IPS-18a (cell line): ENCODE measurements at regions not wholly inside any gene's neighbourhood (a gene's known extent, or its start where the extent isn't known, plus 50 kb on each side); places are given as distances from the start of the nearest gene placed in this dataset.

Experiments
- H3K27ac ChIP-seq: one replicate; pipeline ENCODE4 v1.5.1; 2013; ENCODE audit warnings: low read length
- H3K27me3 ChIP-seq: one replicate; pipeline ENCODE4 v1.6.1; 2013; ENCODE audit warnings: mild to moderate bottlenecking, low read length; ENCODE audit not compliant: control insufficient read depth, insufficient read depth
- H3K36me3 ChIP-seq: one replicate; pipeline ENCODE4 v1.6.1; 2013; ENCODE audit warnings: low read depth, low read length; ENCODE audit not compliant: control insufficient read depth
- H3K4me1 ChIP-seq: one replicate; pipeline ENCODE4 v1.6.1; 2013; ENCODE audit warnings: low read depth, low read length; ENCODE audit not compliant: control insufficient read depth
- H3K4me3 ChIP-seq: one replicate; pipeline ENCODE4 v1.5.1; 2013; ENCODE audit warnings: low read length
- H3K9ac ChIP-seq: one replicate; pipeline ENCODE4 v1.6.1; 2013; ENCODE audit warnings: mild to moderate bottlenecking, low read length, moderate library complexity
- H3K9me3 ChIP-seq: one replicate; pipeline ENCODE4 v1.6.1; 2013; ENCODE audit warnings: low read depth, low read length; ENCODE audit not compliant: control insufficient read depth

DNA sequence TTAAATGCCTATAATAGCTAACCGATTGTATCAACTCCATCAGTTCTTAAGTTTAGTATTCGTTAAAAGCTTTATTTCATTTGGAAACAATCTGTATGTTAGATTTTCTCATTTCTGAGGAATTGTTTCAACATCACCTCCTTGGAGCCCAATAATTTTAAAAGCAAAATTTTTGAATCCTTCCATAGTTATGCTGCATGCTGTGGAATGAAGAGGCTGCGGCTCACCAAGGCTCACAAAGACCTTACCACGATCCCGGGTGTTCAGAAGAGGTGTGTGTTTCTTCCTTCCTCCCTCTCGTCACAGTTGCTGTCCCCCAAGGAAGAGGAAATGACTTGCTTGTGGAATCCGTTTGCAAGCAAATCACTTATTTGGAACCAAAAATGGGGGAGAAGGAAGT lies 143.8 kb downstream of the FGF1 start:
- Histone ChIP-seq H3K36me3 (no peaks in the 10 kb centered on the region), H3K4me3 (no peak overlapping the region), H3K27me3 (no peaks in the 10 kb centered on the region), H3K9ac (no peak overlapping the region), H3K9me3 (no peaks in the 10 kb centered on the region), H3K4me1 (peaks cover 12% of the 10 kb centered on the region), H3K27ac (no peak overlapping the region)

DNA sequence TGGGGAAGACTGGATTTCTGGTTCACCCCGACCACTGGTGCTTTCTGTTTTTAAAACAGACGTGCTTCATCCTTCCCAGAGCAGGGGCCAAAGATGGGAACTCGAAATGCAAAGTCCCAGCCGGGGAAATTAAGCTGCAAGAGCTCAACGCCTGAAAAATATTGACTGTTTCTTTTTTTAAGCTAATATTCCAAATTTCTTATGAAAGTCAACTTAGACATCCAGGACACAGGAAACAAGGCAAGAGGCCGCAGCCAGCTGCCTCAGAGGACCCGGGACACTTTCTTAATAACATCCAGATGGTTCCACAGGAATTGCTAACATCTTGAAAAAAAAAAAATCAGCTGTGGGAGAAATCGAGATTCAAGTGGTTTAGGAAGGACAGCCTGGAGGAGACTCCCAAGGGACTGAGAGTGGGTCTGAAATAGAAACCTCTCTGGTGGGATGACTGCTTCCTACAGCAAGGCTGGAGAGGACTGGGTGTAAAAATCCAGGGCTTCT lies 144.9 kb downstream of the FGF1 start:
- Histone ChIP-seq H3K27ac (no peak overlapping the region), H3K36me3 (no peaks in the 10 kb centered on the region), H3K27me3 (no peaks in the 10 kb centered on the region), H3K4me3 (no peak overlapping the region), H3K4me1 (peaks cover 12% of the 10 kb centered on the region), H3K9me3 (no peaks in the 10 kb centered on the region), H3K9ac (no peak overlapping the region)

DNA sequence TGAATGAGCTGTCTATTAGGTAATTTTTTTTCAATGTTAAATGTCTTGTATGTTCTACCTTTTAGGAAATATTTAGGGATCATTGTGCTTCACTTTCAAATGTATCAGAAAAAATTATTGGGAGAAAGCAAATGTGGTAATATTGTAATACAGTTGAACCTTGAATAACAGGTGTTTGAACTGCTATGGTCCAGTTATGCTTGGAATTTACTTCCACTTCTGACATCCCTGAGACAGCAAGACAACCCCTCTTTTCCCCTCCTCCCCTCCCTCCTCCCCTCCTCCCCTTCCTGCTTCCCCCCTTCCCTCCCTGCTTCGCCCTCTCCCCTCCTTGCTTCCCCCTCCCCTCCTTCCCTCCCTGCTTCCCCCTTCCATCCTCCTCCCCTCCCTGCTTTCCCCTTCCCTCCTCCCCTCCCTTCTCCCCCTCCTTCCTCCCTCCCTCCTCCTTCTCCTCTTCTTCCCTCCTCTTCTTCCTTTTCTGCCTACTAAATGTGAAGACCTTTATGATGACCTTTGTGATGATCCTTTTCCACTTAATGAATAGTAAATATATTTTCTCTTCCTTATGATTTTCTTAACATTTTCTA lies 146.6 kb downstream of the FGF1 start:
- Histone ChIP-seq H3K9me3 (peaks cover 5% of the 10 kb centered on the region), H3K27me3 (no peaks in the 10 kb centered on the region), H3K36me3 (no peaks in the 10 kb centered on the region), H3K4me1 (peaks cover 12% of the 10 kb centered on the region), H3K9ac (no peak overlapping the region), H3K27ac (no peak overlapping the region), H3K4me3 (no peak overlapping the region)

DNA sequence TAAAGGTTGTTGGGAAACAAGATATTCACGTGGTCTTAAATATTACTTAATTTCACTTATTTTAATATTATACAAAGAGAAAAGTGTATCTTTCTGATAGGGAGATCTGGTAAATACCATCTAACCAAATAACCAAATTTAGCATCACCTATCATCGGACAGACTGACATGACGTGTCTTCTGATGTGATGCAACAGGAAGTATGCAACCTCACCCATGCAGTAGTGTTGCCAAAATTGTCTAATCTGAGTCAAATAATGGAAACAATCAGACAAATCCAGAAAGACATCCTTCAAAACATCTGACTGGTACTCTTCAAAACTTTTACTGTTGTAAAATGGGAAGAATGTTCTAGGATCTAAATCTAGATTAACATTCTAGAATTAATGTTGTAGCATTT lies 148.0 kb downstream of the FGF1 start:
- H3K4me1 ChIP-seq: peaks cover 12% of the 10 kb centered on the region
- peaks cover 5% of the 10 kb centered on the region for H3K9me3 ChIP-seq
- no peak overlapping the region for H3K27ac ChIP-seq
- H3K4me3 ChIP-seq: no peak overlapping the region
- no peaks in the 10 kb centered on the region for H3K36me3 ChIP-seq
- no peaks in the 10 kb centered on the region for H3K27me3 ChIP-seq
- H3K9ac ChIP-seq: no peak overlapping the region

DNA sequence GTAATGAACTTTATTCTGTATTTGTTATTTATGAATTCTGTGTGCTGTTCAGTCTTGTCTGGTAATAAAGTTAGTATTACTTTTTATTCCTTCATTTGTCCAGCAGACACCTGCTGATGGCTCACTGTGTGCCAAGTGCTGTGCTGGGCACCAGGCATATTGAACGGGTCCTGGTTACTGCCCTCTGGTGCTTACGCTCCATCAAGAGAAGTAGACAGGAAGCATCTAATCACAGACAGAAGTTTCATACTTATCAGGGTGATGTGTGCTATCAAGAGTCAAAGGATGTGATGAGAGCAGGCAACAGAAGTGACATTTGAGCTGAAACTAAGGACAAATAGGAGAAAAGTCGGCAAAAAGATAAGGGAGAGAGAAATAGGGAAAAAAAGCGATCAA lies 153.1 kb downstream of the FGF1 start:
- no peaks in the 10 kb centered on the region for H3K4me1 ChIP-seq
- peaks cover 5% of the 10 kb centered on the region for H3K9me3 ChIP-seq
- no peak overlapping the region for H3K27ac ChIP-seq
- no peak overlapping the region for H3K9ac ChIP-seq
- H3K36me3 ChIP-seq: no peaks in the 10 kb centered on the region
- no peak overlapping the region for H3K4me3 ChIP-seq
- no peaks in the 10 kb centered on the region for H3K27me3 ChIP-seq

DNA sequence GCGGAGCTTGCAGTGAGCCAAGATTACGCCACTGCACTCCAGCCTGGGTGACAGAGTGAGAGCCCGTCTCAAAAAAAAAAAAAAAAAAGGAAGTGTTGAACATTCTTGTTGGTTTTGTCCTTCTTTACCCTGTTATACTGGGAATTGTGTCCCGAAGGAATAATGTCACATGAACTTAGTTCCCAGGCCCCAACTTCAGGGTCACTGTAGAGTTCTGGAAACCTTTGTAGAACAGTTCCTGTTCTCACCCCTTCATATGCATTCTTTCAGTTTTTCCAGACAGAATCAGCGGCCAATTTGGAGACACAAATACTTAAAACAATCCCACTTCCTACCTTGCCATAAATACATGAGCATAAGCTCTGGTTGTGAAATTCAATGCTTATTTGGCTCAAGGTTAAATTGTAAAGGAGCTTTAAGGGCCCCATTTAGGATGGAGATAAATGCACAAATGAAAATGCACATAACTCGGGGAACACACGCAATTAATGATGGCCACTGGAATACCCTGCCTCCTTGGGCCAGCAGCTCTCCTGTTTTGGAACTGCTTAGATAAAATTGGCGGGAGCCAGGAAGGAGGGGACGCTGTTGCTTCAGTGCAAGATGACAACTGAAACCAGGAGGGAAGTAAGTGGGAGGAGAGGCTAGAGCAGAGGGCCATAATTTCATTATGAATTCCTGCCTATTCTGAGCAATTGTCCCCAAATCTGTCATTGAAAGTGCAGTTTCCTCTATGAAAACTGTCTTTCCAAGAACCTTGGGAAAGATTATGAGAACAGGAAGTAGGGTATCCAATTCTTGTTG lies 153.7 kb downstream of the FGF1 start:
- peaks cover 5% of the 10 kb centered on the region for H3K9me3 ChIP-seq
- H3K4me1 ChIP-seq: no peaks in the 10 kb centered on the region
- H3K27ac ChIP-seq: no peak overlapping the region
- no peaks in the 10 kb centered on the region for H3K27me3 ChIP-seq
- H3K9ac ChIP-seq: no peak overlapping the region
- H3K4me3 ChIP-seq: no peak overlapping the region
- no peaks in the 10 kb centered on the region for H3K36me3 ChIP-seq

DNA sequence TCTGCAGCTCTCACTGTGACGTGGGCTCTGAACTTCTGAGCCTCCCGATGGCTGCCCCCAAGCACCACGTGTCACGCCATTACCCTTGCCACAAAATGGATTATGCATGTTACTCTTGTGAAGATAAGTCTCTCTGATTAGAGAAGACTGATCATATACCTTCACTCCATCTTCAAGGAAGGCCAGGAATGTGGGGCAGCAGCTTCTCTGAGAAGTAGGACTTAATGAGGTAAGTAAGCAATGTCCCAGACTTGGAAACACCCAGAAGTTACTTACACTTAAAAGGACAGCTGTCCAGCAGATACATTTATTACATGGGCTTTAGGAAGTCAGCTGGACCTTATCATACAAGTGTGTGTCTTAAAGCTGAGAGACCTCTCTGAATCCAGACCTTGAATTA lies 155.0 kb downstream of the FGF1 start:
- Histone ChIP-seq H3K9ac (no peak overlapping the region), H3K27me3 (no peaks in the 10 kb centered on the region), H3K9me3 (peaks cover 5% of the 10 kb centered on the region), H3K36me3 (no peaks in the 10 kb centered on the region), H3K4me3 (no peak overlapping the region), H3K4me1 (no peaks in the 10 kb centered on the region), H3K27ac (no peak overlapping the region)

DNA sequence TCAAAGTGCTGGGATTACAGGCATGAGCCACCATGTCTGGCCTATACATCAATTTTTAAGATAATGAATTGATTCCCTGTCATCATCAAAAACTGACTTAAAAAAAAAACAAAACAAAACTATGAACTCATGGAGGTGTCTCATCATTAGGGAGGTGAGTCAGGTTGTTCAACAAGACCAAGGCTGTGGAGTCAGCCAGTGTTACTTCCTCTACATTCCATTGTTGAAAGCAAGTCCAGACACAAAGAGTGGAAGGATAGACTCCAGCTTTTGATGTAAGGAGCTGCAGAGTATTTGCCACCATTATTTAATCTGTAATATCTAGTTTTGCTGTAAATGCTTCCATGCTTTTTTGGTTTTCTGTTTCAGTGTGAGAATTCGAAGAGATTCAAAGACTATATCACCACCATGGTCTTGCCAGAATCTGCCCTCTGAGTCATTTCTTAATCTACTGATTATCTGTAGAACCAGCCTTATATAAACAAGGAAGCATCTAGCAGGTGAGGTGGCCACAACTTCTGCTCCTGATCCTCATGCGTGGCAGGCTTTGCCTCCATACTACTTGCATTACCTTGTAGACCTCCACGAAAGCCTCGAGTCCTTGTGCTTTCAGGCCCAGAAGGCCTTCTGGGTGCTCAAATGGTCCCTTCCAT lies 156.1 kb downstream of the FGF1 start:
- no peak overlapping the region for H3K9ac ChIP-seq
- no peaks in the 10 kb centered on the region for H3K4me1 ChIP-seq
- H3K4me3 ChIP-seq: no peak overlapping the region
- no peak overlapping the region for H3K27ac ChIP-seq
- no peaks in the 10 kb centered on the region for H3K36me3 ChIP-seq
- no peaks in the 10 kb centered on the region for H3K27me3 ChIP-seq
- peaks cover 4% of the 10 kb centered on the region for H3K9me3 ChIP-seq

DNA sequence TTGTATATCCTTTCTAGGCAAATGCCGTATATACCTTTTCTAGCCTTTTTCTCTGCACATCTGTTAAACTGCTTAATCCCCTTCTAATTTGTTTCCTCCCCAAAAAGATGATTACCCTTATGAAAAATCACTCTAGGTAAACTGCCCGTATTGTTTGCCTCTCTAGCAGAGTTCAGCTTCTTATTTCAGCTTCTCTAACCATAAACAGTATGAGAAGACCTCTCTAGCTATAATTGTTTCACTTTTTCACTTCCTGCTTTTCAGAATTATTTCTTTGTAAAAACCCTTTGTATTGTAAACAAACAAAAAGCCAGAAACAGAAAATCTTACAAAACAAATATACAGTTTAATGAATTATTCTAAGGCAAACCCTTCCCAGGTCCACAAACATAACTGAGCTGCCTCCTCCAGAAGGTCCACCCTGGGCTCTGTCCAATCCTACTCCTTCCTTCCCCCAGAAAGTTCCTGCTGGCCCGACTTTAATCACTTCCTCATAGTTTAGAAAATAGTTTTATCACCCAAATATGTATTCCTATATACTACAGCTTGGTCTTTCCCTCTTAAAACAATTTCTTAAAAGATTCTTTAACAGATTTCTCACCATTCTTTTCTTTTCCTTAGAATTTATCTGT lies 158.1 kb downstream of the FGF1 start:
- no peaks in the 10 kb centered on the region for H3K4me1 ChIP-seq
- H3K9me3 ChIP-seq: no peaks in the 10 kb centered on the region
- no peak overlapping the region for H3K9ac ChIP-seq
- H3K27me3 ChIP-seq: no peaks in the 10 kb centered on the region
- no peaks in the 10 kb centered on the region for H3K36me3 ChIP-seq
- H3K27ac ChIP-seq: no peak overlapping the region
- H3K4me3 ChIP-seq: no peak overlapping the region

DNA sequence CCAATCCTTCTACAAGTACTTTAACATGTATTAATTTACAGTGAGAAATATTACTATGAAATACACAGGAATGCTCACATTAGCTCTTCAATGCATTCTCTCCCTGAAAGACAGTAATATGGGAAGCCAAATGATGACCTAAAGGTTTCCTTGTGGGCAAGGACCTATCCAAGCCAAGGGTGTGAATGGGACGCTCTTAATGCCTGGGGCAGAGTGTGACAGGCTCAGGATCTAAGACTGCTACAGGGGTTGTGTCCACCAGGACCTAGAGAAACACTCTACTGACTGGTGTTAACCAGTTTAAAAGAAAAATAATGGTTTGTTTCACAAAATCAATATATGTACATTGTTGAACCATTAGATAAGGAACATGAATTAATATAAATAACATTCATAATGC lies 158.7 kb downstream of the FGF1 start:
- no peaks in the 10 kb centered on the region for H3K9me3 ChIP-seq
- no peaks in the 10 kb centered on the region for H3K27me3 ChIP-seq
- H3K4me1 ChIP-seq: no peaks in the 10 kb centered on the region
- H3K27ac ChIP-seq: no peak overlapping the region
- no peak overlapping the region for H3K9ac ChIP-seq
- H3K4me3 ChIP-seq: no peak overlapping the region
- no peaks in the 10 kb centered on the region for H3K36me3 ChIP-seq

DNA sequence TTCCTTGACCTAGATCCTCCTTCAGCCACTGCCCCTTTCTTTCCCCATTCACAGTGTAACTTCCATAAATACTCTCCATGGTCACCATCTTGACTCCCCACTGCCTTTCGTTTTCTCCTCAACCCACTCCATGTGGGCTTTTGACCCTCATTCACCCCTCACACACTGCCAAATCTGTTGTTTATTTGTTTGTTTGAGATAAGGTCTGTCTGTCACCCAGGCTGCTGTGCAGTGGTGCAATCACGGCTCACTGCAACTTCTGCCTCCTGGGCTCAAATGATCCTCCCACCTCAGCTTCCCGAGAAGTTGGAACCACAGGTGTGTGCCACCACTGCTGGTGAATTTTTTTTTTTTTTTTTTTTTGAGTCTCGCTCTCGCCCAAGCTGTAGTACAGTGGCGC lies 162.9 kb downstream of the FGF1 start:
- Histone ChIP-seq H3K4me1 (peaks cover 11% of the 10 kb centered on the region), H3K27me3 (no peaks in the 10 kb centered on the region), H3K36me3 (no peaks in the 10 kb centered on the region), H3K27ac (no peak overlapping the region), H3K9ac (no peak overlapping the region), H3K4me3 (no peak overlapping the region), H3K9me3 (no peaks in the 10 kb centered on the region)
